ENCODE measurements at regions not wholly inside any gene's neighbourhood (a gene's known extent, or its start where the extent isn't known, plus 50 kb on each side); places are given as distances from the start of the nearest gene placed in this dataset.

GRCh38 chr2:150085478-150085877 is 402.0 kb downstream of the RND3 start:
- DNase-seq (ENCODE audit: low spot score), result no peak
- in situ Hi-C loops (cut with MboI; ENCODE audit: low sequenced_read_pairs, unreplicated experiment), result no loop called here
- no peak for TF ChIP-seq CTCF (IDR thresholded peaks at IDR 0.05; ENCODE audit: borderline replicate concordance, control extremely low read depth, extremely low read depth, insufficient read depth, missing control alignments)

GRCh38 chr2:150081775-150082481 is 405.5 kb downstream of the RND3 start:
- in situ Hi-C loops (cut with MboI; ENCODE audit: low sequenced_read_pairs, unreplicated experiment), result no loop called here
- TF ChIP-seq CTCF (IDR thresholded peaks at IDR 0.05; ENCODE audit: borderline replicate concordance, control extremely low read depth, extremely low read depth, insufficient read depth, missing control alignments), result no peak
- no peak for DNase-seq (ENCODE audit: low spot score)

- in situ Hi-C loops (cut with MboI; ENCODE audit: low sequenced_read_pairs, unreplicated experiment), result no loop called here
- TF ChIP-seq CTCF (IDR thresholded peaks at IDR 0.05; ENCODE audit: borderline replicate concordance, control extremely low read depth, extremely low read depth, insufficient read depth, missing control alignments), result no peak
- no peak for DNase-seq (ENCODE audit: low spot score)
Measured at GRCh38 chr2:150076281-150076680, 411.2 kb downstream of the RND3 start.

- in situ Hi-C loops (cut with MboI; ENCODE audit: low sequenced_read_pairs, unreplicated experiment), result no loop called here
- DNase-seq (ENCODE audit: low spot score), result no peak
- TF ChIP-seq CTCF (IDR thresholded peaks at IDR 0.05; ENCODE audit: borderline replicate concordance, control extremely low read depth, extremely low read depth, insufficient read depth, missing control alignments), result no peak
Measured at GRCh38 chr2:150075831-150076230, 411.6 kb downstream of the RND3 start.

- TF ChIP-seq CTCF (IDR thresholded peaks at IDR 0.05; ENCODE audit: borderline replicate concordance, control extremely low read depth, extremely low read depth, insufficient read depth, missing control alignments), result no peak
- DNase-seq (ENCODE audit: low spot score), result no peak
- in situ Hi-C loops (cut with MboI; ENCODE audit: low sequenced_read_pairs, unreplicated experiment), result no loop called here
Measured at GRCh38 chr2:150066490-150066889, 421.0 kb downstream of the RND3 start.

- in situ Hi-C loops (cut with MboI; ENCODE audit: low sequenced_read_pairs, unreplicated experiment), result no loop called here
- TF ChIP-seq CTCF (IDR thresholded peaks at IDR 0.05; ENCODE audit: borderline replicate concordance, control extremely low read depth, extremely low read depth, insufficient read depth, missing control alignments), result no peak
- no peak for DNase-seq (ENCODE audit: low spot score)
Measured at GRCh38 chr2:150063931-150064548, 423.4 kb downstream of the RND3 start.
